ENCODE measurements at regions not wholly inside any gene's neighbourhood (a gene's known extent, or its start where the extent isn't known, plus 50 kb on each side); places are given as distances from the start of the nearest gene placed in this dataset.

GRCh38 chr7:144969787-144970186, 133.9 kb upstream of the TPK1 start:
- TF ChIP-seq, protein P1, sequence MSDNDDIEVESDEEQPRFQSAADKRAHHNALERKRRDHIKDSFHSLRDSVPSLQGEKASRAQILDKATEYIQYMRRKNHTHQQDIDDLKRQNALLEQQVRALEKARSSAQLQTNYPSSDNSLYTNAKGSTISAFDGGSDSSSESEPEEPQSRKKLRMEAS (IDR thresholded peaks at IDR 0.05): no peak
- TF ChIP-seq FOXM1 (IDR thresholded peaks at IDR 0.05; ENCODE audit: borderline replicate concordance, low read depth) (no peak), NFIC (IDR thresholded peaks at IDR 0.05) (no peak), TAF1 (IDR thresholded peaks at IDR 0.05; ENCODE audit: low read depth) (no peak), REST (IDR thresholded peaks at IDR 0.05; ENCODE audit: low read depth) (no peak), CREB1 (IDR thresholded peaks at IDR 0.05; ENCODE audit: low read depth) (no peak), CEBPB (IDR thresholded peaks at IDR 0.05) (no peak), EGR1 (IDR thresholded peaks at IDR 0.05) (no peak)

Data from Ishikawa (cell line).